Upper lobe of left lung (tissue), 6 donors: ENCODE measurements at regions not wholly inside any gene's neighbourhood (a gene's known extent, or its start where the extent isn't known, plus 50 kb on each side); places are given as distances from the start of the nearest gene placed in this dataset.

Experiments
- ATAC-seq, 2 donors: fragments of 200-7000 bp; cut with Tn5 transposase; one replicate each; pipeline ENCODE4 v1.9.1; 2022; ENCODE audit warnings: mild to moderate bottlenecking in 2 of 2, moderate library complexity in 2 of 2; ENCODE audit not compliant: low FRiP score in 2 of 2
- DNase-seq, 2 donors: peaks; one replicate each; pipeline ENCODE4 v3.0.0-alpha.2; 2019 to 2020
- H3K27ac ChIP-seq, 4 donors: fragments of 200-600 bp; sonication (generic); one replicate each; pipeline ENCODE4 v1.5.1; 2016 to 2019
- H3K27me3 ChIP-seq, 4 donors: fragments of 200-600 bp; sonication (generic); one replicate each; pipeline ENCODE4 v1.5.1; 2017 to 2019
- H3K36me3 ChIP-seq, 4 donors: fragments of 200-600 bp; sonication (generic); one replicate each; pipeline ENCODE4 v1.5.1; 2016 to 2019
- H3K4me1 ChIP-seq, 4 donors: fragments of 200-600 bp; sonication (generic); one replicate each; pipeline ENCODE4 v1.5.1; 2018 to 2019
- H3K4me3 ChIP-seq, 4 donors: fragments of 200-600 bp; sonication (generic); one replicate each; pipeline ENCODE4 v1.5.1; 2017 to 2019; ENCODE audit warnings: mild to moderate bottlenecking in 2 of 4, moderate library complexity in 1 of 4
- H3K9me3 ChIP-seq, 4 donors: fragments of 200-600 bp; sonication (generic); one replicate each; pipeline ENCODE4 v1.5.1; 2018 to 2019
- EP300 ChIP-seq, 4 donors: sonication (generic); formaldehyde crosslinking; IDR thresholded peaks; one replicate each; pipeline ENCODE4 v1.5.1; 2017; ENCODE audit warnings: antibody characterized with exemption in 4 of 4, control low read depth in 2 of 4
- POLR2A ChIP-seq, 4 donors: fragments of 450-650 bp; IDR thresholded peaks; one replicate each; pipeline ENCODE4 v1.5.1; 2016 to 2017; ENCODE audit warnings: antibody characterized with exemption in 4 of 4, mild to moderate bottlenecking in 2 of 4
- POLR2AphosphoS5 ChIP-seq, 2 donors: sonication (generic); formaldehyde crosslinking; IDR thresholded peaks; one replicate each; pipeline ENCODE4 v1.5.1; 2017; ENCODE audit warnings: antibody characterized with exemption in 2 of 2
- WGBS, 2 donors: methylation state at CpG; one replicate each; pipeline ENCODE4 v1.1.5; 2017 to 2018; 5-methylcytosine and 5-hydroxymethylcytosine counted together
- TF ChIP-seq, protein P1 (sequence below), 6 experiments: fragments of 450-650 bp in 4 of 6; fragments of 200-600 bp in 2 of 6; sonication (generic) in 2 of 6; IDR thresholded peaks; one replicate each; pipeline ENCODE4 v1.5.1; 2016 to 2019; ENCODE audit warnings: antibody characterized with exemption in 6 of 6
- donor health status: DM: no; HTN: no; CAD: no; lungs with moderate emphysema.
- donor health status: DM: no; HTN: yes; CAD: no; lungs with severe emphysema.

- H3K4me3 ChIP-seq: no peak overlapping the region
- no peak for DNase-seq
- peaks cover 0 to 5% (median under 1%) of the 10 kb centered on the region in 4 donors for H3K9me3 ChIP-seq
- TF ChIP-seq, protein P1, sequence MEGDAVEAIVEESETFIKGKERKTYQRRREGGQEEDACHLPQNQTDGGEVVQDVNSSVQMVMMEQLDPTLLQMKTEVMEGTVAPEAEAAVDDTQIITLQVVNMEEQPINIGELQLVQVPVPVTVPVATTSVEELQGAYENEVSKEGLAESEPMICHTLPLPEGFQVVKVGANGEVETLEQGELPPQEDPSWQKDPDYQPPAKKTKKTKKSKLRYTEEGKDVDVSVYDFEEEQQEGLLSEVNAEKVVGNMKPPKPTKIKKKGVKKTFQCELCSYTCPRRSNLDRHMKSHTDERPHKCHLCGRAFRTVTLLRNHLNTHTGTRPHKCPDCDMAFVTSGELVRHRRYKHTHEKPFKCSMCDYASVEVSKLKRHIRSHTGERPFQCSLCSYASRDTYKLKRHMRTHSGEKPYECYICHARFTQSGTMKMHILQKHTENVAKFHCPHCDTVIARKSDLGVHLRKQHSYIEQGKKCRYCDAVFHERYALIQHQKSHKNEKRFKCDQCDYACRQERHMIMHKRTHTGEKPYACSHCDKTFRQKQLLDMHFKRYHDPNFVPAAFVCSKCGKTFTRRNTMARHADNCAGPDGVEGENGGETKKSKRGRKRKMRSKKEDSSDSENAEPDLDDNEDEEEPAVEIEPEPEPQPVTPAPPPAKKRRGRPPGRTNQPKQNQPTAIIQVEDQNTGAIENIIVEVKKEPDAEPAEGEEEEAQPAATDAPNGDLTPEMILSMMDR (IDR thresholded peaks at IDR 0.05): no peak
- TF ChIP-seq POLR2A (IDR thresholded peaks at IDR 0.05): no peak
- TF ChIP-seq EP300 (IDR thresholded peaks at IDR 0.05): no peak
- no peak for TF ChIP-seq POLR2AphosphoS5 (IDR thresholded peaks at IDR 0.05)
- H3K36me3 ChIP-seq: no peaks in the 10 kb centered on the region
- 77 to 78% methylated on average over 3 of the region's 3 CpGs for WGBS, 2 donors
- no peaks in the 10 kb centered on the region for H3K27me3 ChIP-seq
- H3K4me1 ChIP-seq: no peaks in the 10 kb centered on the region
- no peak for ATAC-seq
- no peak overlapping the region for H3K27ac ChIP-seq
These were observed 256.9 kb upstream of the SASH1 start for GRCh38 chr6:148085631-148086331.

DNA sequence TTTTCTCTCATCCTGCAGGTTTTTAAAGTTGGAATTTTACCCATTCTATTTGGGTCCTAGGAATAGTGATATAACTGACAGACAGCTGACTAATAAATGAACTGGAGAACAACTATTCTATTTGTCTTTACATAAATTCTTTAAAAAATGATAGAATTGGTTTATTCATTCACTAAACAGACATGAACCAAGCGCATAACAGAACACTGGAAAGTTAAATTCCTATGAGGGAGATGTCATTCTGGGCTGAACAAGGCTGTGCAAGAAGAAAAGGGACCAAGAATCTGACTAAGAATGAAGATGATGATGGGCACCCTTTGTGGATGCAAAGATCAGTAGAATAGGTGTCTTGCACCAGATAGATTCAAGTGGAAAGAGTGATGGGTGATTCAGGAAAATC, 256.3 kb upstream of the SASH1 start:
- H3K27me3 ChIP-seq: no peaks in the 10 kb centered on the region
- WGBS, 2 donors: 92 to 96% methylated on average over 1 of the region's 1 CpG
- TF ChIP-seq POLR2A (IDR thresholded peaks at IDR 0.05): no peak
- TF ChIP-seq, protein P1 (IDR thresholded peaks at IDR 0.05): no peak
- no peak for TF ChIP-seq POLR2AphosphoS5 (IDR thresholded peaks at IDR 0.05)
- TF ChIP-seq EP300 (IDR thresholded peaks at IDR 0.05): no peak
- no peaks in the 10 kb centered on the region for H3K4me1 ChIP-seq
- no peak for ATAC-seq
- H3K36me3 ChIP-seq: no peaks in the 10 kb centered on the region
- DNase-seq: no peak
- H3K4me3 ChIP-seq: no peak overlapping the region
- H3K9me3 ChIP-seq: peaks cover 0 to 6% (median 2%) of the 10 kb centered on the region in 4 donors
- no peak overlapping the region for H3K27ac ChIP-seq

- ATAC-seq (no peak), DNase-seq (no peak)
- H3K36me3 ChIP-seq: no peaks in the 10 kb centered on the region
- no peaks in the 10 kb centered on the region for H3K27me3 ChIP-seq
- 88 to 93% methylated on average over 3 of the region's 3 CpGs for WGBS, 2 donors
- no peak overlapping the region for H3K27ac ChIP-seq
- H3K9me3 ChIP-seq: peaks cover 0 to 9% (median 2%) of the 10 kb centered on the region in 4 donors
- TF ChIP-seq, protein P1 (IDR thresholded peaks at IDR 0.05): no peak
- TF ChIP-seq POLR2A (IDR thresholded peaks at IDR 0.05): no peak
- no peak for TF ChIP-seq EP300 (IDR thresholded peaks at IDR 0.05)
- TF ChIP-seq POLR2AphosphoS5 (IDR thresholded peaks at IDR 0.05): no peak
- H3K4me1 ChIP-seq: no peaks in the 10 kb centered on the region
- H3K4me3 ChIP-seq: no peak overlapping the region
These were observed 255.8 kb upstream of the SASH1 start for GRCh38 chr6:148086843-148087242.

DNA sequence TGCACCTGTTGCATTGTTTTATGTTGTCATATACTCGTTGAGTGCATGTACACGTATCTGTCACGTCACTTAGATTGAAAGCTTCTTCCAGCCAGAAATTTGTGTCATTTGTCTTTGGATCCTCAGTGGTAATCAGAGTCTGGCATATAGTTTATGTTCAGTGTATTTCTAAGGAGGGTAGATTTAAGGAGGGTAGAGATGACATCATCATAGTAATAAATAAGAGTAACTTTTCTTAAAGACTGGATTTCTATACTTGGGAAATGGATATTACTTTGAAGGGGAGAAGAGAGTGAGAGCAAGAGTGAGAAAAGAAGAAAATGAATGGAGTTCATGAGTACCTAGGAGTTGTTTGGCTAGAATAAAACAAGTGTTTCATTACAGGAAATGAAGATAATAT, 255.0 kb upstream of the SASH1 start:
- Histone ChIP-seq H3K36me3 (no peaks in the 10 kb centered on the region), H3K4me3 (no peak overlapping the region), H3K9me3 (peaks cover 0 to 9% (median 2%) of the 10 kb centered on the region in 4 donors), H3K27ac (no peak overlapping the region), H3K4me1 (no peaks in the 10 kb centered on the region), H3K27me3 (no peaks in the 10 kb centered on the region)
- WGBS, 2 donors: 83 to 86% methylated on average over 3 of the region's 3 CpGs
- ATAC-seq: no peak
- TF ChIP-seq POLR2A (IDR thresholded peaks at IDR 0.05) (no peak), POLR2AphosphoS5 (IDR thresholded peaks at IDR 0.05) (no peak), EP300 (IDR thresholded peaks at IDR 0.05) (no peak)
- TF ChIP-seq, protein P1 (IDR thresholded peaks at IDR 0.05): no peak
- no peak for DNase-seq

DNA sequence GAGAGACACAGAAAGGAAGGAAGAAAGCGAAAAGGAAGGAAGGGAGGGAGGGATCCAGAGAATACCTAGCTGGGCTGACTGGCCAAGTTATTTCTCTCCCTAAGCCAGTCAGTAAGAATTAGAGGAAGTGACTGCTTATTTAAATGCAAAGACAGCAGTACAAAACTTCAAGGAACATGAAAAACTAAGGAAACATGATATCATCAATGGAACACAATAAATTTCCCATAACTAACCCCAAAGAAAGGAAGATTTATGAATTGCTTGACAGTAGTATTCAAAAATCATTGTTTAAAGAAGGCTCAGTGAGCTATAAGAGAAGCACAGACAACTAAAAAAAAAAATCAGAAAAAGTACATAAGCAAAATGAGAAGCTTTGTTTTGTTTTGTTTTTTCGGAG, 252.3 kb upstream of the SASH1 start:
- no peaks in the 10 kb centered on the region for H3K36me3 ChIP-seq
- H3K27me3 ChIP-seq: no peaks in the 10 kb centered on the region
- no peak overlapping the region for H3K27ac ChIP-seq
- 62% methylated on average over 2 of the region's 2 CpGs for WGBS, 2 donors
- DNase-seq (no peak), ATAC-seq (no peak)
- no peak overlapping the region for H3K4me3 ChIP-seq
- TF ChIP-seq EP300 (IDR thresholded peaks at IDR 0.05) (no peak), POLR2A (IDR thresholded peaks at IDR 0.05) (no peak), POLR2AphosphoS5 (IDR thresholded peaks at IDR 0.05) (no peak)
- TF ChIP-seq, protein P1 (IDR thresholded peaks at IDR 0.05): no peak
- H3K4me1 ChIP-seq: no peaks in the 10 kb centered on the region
- H3K9me3 ChIP-seq: peaks cover 0 to 9% (median 2%) of the 10 kb centered on the region in 4 donors
